ENCODE measurements at regions not wholly inside any gene's neighbourhood (a gene's known extent, or its start where the extent isn't known, plus 50 kb on each side); places are given as distances from the start of the nearest gene placed in this dataset.

GRCh38 chr3:187986514-187986934 is 167.4 kb upstream of the LPP start:
- no peak overlapping the region for H3K4me3 Mint-ChIP-seq
- peaks cover 11% of the 10 kb centered on the region for H3K27me3 Mint-ChIP-seq (ENCODE audit: low read depth)
- H3K4me1 Mint-ChIP-seq = peaks cover 19% of the 10 kb centered on the region
- no peak overlapping the region for H3K27ac Mint-ChIP-seq
- H3K36me3 Mint-ChIP-seq (ENCODE audit: low read depth) = no peaks in the 10 kb centered on the region
- no peak for TF ChIP-seq CTCF (IDR thresholded peaks at IDR 0.05; ENCODE audit: unreplicated experiment in 3 of 3)
- no peaks in the 10 kb centered on the region for H3K9me3 Mint-ChIP-seq

- H3K9me3 Mint-ChIP-seq = no peaks in the 10 kb centered on the region
- TF ChIP-seq CTCF (IDR thresholded peaks at IDR 0.05; ENCODE audit: unreplicated experiment in 3 of 3) = no peak
- no peaks in the 10 kb centered on the region for H3K36me3 Mint-ChIP-seq (ENCODE audit: low read depth)
- peaks cover 11% of the 10 kb centered on the region for H3K27me3 Mint-ChIP-seq (ENCODE audit: low read depth)
- H3K27ac Mint-ChIP-seq = no peak overlapping the region
- H3K4me3 Mint-ChIP-seq = no peak overlapping the region
- H3K4me1 Mint-ChIP-seq = peaks cover 19% of the 10 kb centered on the region
Measured at GRCh38 chr3:187987187-187987586, 166.8 kb upstream of the LPP start.

GRCh38 chr3:187987924-187988323 is 166.0 kb upstream of the LPP start:
- Mint-ChIP-seq H3K27me3 (ENCODE audit: low read depth) (peaks cover 11% of the 10 kb centered on the region), H3K36me3 (ENCODE audit: low read depth) (no peaks in the 10 kb centered on the region), H3K4me3 (no peak overlapping the region), H3K9me3 (no peaks in the 10 kb centered on the region), H3K4me1 (peaks cover 19% of the 10 kb centered on the region), H3K27ac (no peak overlapping the region)
- no peak for TF ChIP-seq CTCF (IDR thresholded peaks at IDR 0.05; ENCODE audit: unreplicated experiment in 3 of 3)

- Mint-ChIP-seq H3K4me1 (peaks cover 19% of the 10 kb centered on the region), H3K27ac (no peak overlapping the region), H3K9me3 (no peaks in the 10 kb centered on the region), H3K27me3 (ENCODE audit: low read depth) (peaks cover 11% of the 10 kb centered on the region), H3K36me3 (ENCODE audit: low read depth) (no peaks in the 10 kb centered on the region), H3K4me3 (no peak overlapping the region)
- no peak for TF ChIP-seq CTCF (IDR thresholded peaks at IDR 0.05; ENCODE audit: unreplicated experiment in 3 of 3)
Measured at GRCh38 chr3:187989575-187990153, 164.3 kb upstream of the LPP start.

GRCh38 chr3:187992609-187993008 is 161.3 kb upstream of the LPP start:
- H3K27me3 Mint-ChIP-seq (ENCODE audit: low read depth) = peaks cover 15% of the 10 kb centered on the region
- H3K4me1 Mint-ChIP-seq = peaks cover 19% of the 10 kb centered on the region
- H3K9me3 Mint-ChIP-seq = no peaks in the 10 kb centered on the region
- H3K4me3 Mint-ChIP-seq = no peak overlapping the region
- no peak overlapping the region for H3K27ac Mint-ChIP-seq
- TF ChIP-seq CTCF (IDR thresholded peaks at IDR 0.05; ENCODE audit: unreplicated experiment in 3 of 3) = no peak
- no peaks in the 10 kb centered on the region for H3K36me3 Mint-ChIP-seq (ENCODE audit: low read depth)

Data from nephron (organoid).